ENCODE measurements at regions not wholly inside any gene's neighbourhood (a gene's known extent, or its start where the extent isn't known, plus 50 kb on each side); places are given as distances from the start of the nearest gene placed in this dataset.

DNA sequence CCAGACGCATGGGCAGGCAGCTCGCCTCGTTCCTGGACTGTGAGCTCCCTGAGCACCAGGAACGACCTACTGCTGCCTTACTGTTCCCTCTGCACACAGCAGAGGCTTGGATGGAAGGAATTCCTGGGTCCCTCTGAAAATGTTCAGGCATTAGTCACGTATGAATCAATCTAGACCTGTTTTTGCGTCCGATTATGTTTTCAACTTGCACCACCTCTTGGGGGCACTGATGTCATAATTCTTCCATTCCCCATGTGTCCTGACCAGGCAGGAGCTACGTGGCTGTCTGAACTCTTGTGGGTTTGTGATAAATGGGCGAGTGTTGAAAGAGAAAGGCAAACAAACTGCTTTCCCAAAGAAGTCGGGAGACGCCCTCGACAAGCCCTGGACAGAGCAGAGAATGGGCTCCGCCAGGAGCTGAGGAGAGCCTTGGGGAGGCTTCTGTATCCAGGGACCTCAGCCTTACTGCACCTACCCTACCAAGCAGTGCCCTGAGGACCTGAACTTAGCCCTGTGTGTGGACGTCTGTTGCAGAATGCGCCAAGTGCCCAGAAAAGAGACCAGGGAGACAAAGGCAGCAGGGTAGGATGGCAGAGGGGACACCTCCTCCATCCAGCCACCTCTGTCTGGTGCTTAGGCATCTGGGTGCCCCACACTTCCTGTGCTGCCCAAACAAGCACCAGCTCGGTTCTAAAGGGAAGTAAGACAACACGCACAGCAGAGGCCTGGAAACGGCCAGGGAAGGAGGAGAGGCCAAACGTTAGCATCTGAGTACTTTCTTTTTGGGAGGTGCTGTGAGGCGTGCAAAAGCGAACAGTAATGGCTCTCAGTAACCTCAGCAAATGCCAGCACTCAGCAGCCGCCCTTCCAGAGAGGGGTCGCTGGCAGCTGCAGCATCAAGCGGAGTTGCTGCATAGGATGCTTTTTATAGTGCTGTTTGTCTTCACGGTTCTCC, 124.2 kb downstream of the LY86 start (continued):
- TF ChIP-seq, protein P1, sequence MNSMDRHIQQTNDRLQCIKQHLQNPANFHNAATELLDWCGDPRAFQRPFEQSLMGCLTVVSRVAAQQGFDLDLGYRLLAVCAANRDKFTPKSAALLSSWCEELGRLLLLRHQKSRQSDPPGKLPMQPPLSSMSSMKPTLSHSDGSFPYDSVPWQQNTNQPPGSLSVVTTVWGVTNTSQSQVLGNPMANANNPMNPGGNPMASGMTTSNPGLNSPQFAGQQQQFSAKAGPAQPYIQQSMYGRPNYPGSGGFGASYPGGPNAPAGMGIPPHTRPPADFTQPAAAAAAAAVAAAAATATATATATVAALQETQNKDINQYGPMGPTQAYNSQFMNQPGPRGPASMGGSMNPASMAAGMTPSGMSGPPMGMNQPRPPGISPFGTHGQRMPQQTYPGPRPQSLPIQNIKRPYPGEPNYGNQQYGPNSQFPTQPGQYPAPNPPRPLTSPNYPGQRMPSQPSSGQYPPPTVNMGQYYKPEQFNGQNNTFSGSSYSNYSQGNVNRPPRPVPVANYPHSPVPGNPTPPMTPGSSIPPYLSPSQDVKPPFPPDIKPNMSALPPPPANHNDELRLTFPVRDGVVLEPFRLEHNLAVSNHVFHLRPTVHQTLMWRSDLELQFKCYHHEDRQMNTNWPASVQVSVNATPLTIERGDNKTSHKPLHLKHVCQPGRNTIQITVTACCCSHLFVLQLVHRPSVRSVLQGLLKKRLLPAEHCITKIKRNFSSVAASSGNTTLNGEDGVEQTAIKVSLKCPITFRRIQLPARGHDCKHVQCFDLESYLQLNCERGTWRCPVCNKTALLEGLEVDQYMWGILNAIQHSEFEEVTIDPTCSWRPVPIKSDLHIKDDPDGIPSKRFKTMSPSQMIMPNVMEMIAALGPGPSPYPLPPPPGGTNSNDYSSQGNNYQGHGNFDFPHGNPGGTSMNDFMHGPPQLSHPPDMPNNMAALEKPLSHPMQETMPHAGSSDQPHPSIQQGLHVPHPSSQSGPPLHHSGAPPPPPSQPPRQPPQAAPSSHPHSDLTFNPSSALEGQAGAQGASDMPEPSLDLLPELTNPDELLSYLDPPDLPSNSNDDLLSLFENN (IDR thresholded peaks at IDR 0.05; ENCODE audit: low read depth in 2 of 2, low read length in 2 of 2): 0 out of 4 replicates have a peak, but pooled peaks of 1 of the 2 experiments have one; percentile 45
- TF ChIP-seq SMAD2 (IDR thresholded peaks at IDR 0.05; ENCODE audit: low read depth, low read length) (no peak), NR3C1 (CRISPR knock-in tag; IDR thresholded peaks at IDR 0.05) (no peak), C11orf30 (IDR thresholded peaks at IDR 0.05; ENCODE audit: low read depth) (no peak), HMGXB4 (CRISPR knock-in tag; IDR thresholded peaks at IDR 0.05) (no peak), RBBP5 (IDR thresholded peaks at IDR 0.05; ENCODE audit: borderline replicate concordance, insufficient read depth, low read length, poor library complexity, severe bottlenecking) (peak; percentile 40), HSF4 (CRISPR knock-in tag; IDR thresholded peaks at IDR 0.05; ENCODE audit: borderline replicate concordance) (no peak), STAT6 (CRISPR knock-in tag; IDR thresholded peaks at IDR 0.05) (no peak), HNRNPUL1 (IDR thresholded peaks at IDR 0.05; ENCODE audit: low read length) (no peak), FOXA1 (IDR thresholded peaks at IDR 0.05; ENCODE audit: borderline replicate concordance) (no peak), TCF7 (IDR thresholded peaks at IDR 0.05; ENCODE audit: borderline replicate concordance) (no peak), NUFIP1 (IDR thresholded peaks at IDR 0.05; ENCODE audit: partially characterized antibody) (no peak), GTF2A2 (tag; IDR thresholded peaks at IDR 0.05) (no peak), KDM5B (IDR thresholded peaks at IDR 0.05; ENCODE audit: insufficient replicate concordance, low read depth, low read length) (no peak), RHOXF2B (CRISPR knock-in tag; conservative IDR thresholded peaks at IDR 0.05) (no peak), EZH2 (IDR thresholded peaks at IDR 0.05; ENCODE audit: borderline replicate concordance, low read depth, low read length) (no peak), GTF2F1 (IDR thresholded peaks at IDR 0.05; ENCODE audit: low read depth, low read length) (0 out of 2 replicates have a peak, but pooled peaks have one; percentile 39)
- TF ChIP-seq, protein P2, sequence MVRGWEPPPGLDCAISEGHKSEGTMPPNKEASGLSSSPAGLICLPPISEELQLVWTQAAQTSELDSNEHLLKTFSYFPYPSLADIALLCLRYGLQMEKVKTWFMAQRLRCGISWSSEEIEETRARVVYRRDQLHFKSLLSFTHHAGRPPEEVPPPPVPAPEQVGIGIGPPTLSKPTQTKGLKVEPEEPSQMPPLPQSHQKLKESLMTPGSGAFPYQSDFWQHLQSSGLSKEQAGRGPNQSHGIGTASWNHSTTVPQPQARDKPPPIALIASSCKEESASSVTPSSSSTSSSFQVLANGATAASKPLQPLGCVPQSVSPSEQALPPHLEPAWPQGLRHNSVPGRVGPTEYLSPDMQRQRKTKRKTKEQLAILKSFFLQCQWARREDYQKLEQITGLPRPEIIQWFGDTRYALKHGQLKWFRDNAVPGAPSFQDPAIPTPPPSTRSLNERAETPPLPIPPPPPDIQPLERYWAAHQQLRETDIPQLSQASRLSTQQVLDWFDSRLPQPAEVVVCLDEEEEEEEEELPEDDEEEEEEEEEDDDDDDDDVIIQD (CRISPR knock-in tag; IDR thresholded peaks at IDR 0.05): no peak

All from K562 (cell line).